HepG2 (cell line): ENCODE measurements at regions not wholly inside any gene's neighbourhood (a gene's known extent, or its start where the extent isn't known, plus 50 kb on each side); places are given as distances from the start of the nearest gene placed in this dataset.
A peak's percentile ranks its signal among the peaks of the same experiment; 100 is the strongest.

Experiments
- ARID2 ChIP-seq: sonication (generic); formaldehyde crosslinking; IDR thresholded peaks from 2 replicates; pipeline ENCODE4 v1.8.1; 2022; ENCODE audit warnings: mild to moderate bottlenecking, missing genetic modification reagents, borderline replicate concordance
- CENPBD1 ChIP-seq: sonication (generic); formaldehyde crosslinking; IDR thresholded peaks from 2 replicates; pipeline ENCODE4 v1.8.0; 2022; ENCODE audit warnings: missing genetic modification reagents, low read depth, mild to moderate bottlenecking, borderline replicate concordance
- KDM1A ChIP-seq: IDR thresholded peaks from 2 replicates; pipeline ENCODE4 v1.6.1; 2016; ENCODE audit warnings: missing compliant biosample characterization
- KLF16 ChIP-seq, 2 experiments: sonication (generic) in 1 of 2; formaldehyde crosslinking in 1 of 2; IDR thresholded peaks; 2 replicates each; pipeline versions ENCODE4 v1.6.1 to v1.8.0; 2016 to 2023; ENCODE audit warnings: missing genetic modification reagents in 2 of 2, missing compliant biosample characterization in 1 of 2
- MED13 ChIP-seq: sonication (generic); formaldehyde crosslinking; IDR thresholded peaks from 2 replicates; pipeline ENCODE4 v1.5.0; 2020; ENCODE audit warnings: missing genetic modification reagents
- NFAT5 ChIP-seq: sonication (generic); formaldehyde crosslinking; IDR thresholded peaks from 2 replicates; pipeline ENCODE4 v1.4.0; 2020; ENCODE audit warnings: missing genetic modification reagents
- NFE2L2 ChIP-seq: fragments of 150-350 bp; IDR thresholded peaks from 2 replicates; pipeline ENCODE4 v1.6.1; 2014; ENCODE audit warnings: low read length
- NRL ChIP-seq: sonication (generic); formaldehyde crosslinking; IDR thresholded peaks from 2 replicates; pipeline ENCODE4 v1.5.0; 2020; ENCODE audit warnings: missing genetic modification reagents, mild to moderate bottlenecking, moderate library complexity, borderline replicate concordance
- PITX1 ChIP-seq: sonication (generic); formaldehyde crosslinking; IDR thresholded peaks from 2 replicates; pipeline ENCODE4 v1.5.1; 2020; ENCODE audit warnings: mild to moderate bottlenecking, missing genetic modification reagents
- POGK ChIP-seq: sonication (generic); formaldehyde crosslinking; conservative IDR thresholded peaks from 2 replicates; pipeline ENCODE4 v1.8.0; 2022; ENCODE audit warnings: mild to moderate bottlenecking, moderate library complexity, missing genetic modification reagents
- RERE ChIP-seq: IDR thresholded peaks from 2 replicates; pipeline ENCODE4 v1.6.1; 2016; ENCODE audit warnings: low read depth, missing genetic modification reagents, missing compliant biosample characterization
- STAT5B ChIP-seq: sonication (generic); formaldehyde crosslinking; IDR thresholded peaks from 2 replicates; pipeline ENCODE4 v1.4.0; 2020; ENCODE audit warnings: missing genetic modification reagents
- TARDBP ChIP-seq: sonication (generic); formaldehyde crosslinking; IDR thresholded peaks from 2 replicates; pipeline ENCODE4 v1.8.0; 2022; ENCODE audit warnings: mild to moderate bottlenecking, missing genetic modification reagents
- ZKSCAN8 ChIP-seq: IDR thresholded peaks from 2 replicates; pipeline ENCODE4 v1.6.1; 2016; ENCODE audit warnings: borderline replicate concordance, missing genetic modification reagents, missing compliant biosample characterization
- ZNF121 ChIP-seq: sonication (generic); formaldehyde crosslinking; IDR thresholded peaks from 2 replicates; pipeline ENCODE4 v1.5.0; 2020; ENCODE audit warnings: mild to moderate bottlenecking, missing genetic modification reagents
- ZNF264 ChIP-seq: sonication (generic); formaldehyde crosslinking; IDR thresholded peaks from 2 replicates; pipeline ENCODE4 v1.4.0; 2020; ENCODE audit warnings: missing genetic modification reagents
- ZNF619 ChIP-seq: sonication (generic); formaldehyde crosslinking; IDR thresholded peaks from 2 replicates; pipeline ENCODE4 v1.4.0; 2020; ENCODE audit warnings: mild to moderate bottlenecking, missing genetic modification reagents

GRCh38 chr3:65291448-65292125 lies 603.8 kb upstream of the ADAMTS9 start (continued):
- TF ChIP-seq NFAT5: no peak
- no peak for TF ChIP-seq ARID2
- no peak for TF ChIP-seq ZKSCAN8 (CRISPR knock-in tag)
- no peak for TF ChIP-seq CENPBD1 (CRISPR knock-in tag)
- no peak for TF ChIP-seq NRL
- 0 out of 2 replicates have a peak, but pooled peaks have one; percentile 48 for TF ChIP-seq PITX1 (CRISPR knock-in tag)
- TF ChIP-seq MED13 (CRISPR knock-in tag): no peak
- no peak for TF ChIP-seq KDM1A (CRISPR knock-in tag)
- peak; percentile 53; the same call in 1 of the 2 replicates for TF ChIP-seq POGK
- TF ChIP-seq STAT5B: no peak
- no peak for TF ChIP-seq TARDBP (CRISPR knock-in tag)
- no peak for TF ChIP-seq ZNF619
- no peak for TF ChIP-seq ZNF121 (CRISPR knock-in tag)
- no peak for TF ChIP-seq RERE (CRISPR knock-in tag)
- no peak for TF ChIP-seq NFE2L2
- 0 out of 4 replicates have a peak, but pooled peaks of 1 of the 2 experiments have one; percentile 47 for TF ChIP-seq KLF16 (CRISPR knock-in tag; IDR thresholded peaks at IDR 0.05)
- TF ChIP-seq ZNF264 (CRISPR knock-in tag): no peak
